K562 (cell line): ENCODE measurements at regions not wholly inside any gene's neighbourhood (a gene's known extent, or its start where the extent isn't known, plus 50 kb on each side); places are given as distances from the start of the nearest gene placed in this dataset.

Source experiments
- ATAC-seq: fragments of 200-7000 bp; cut with Tn5 transposase; 3 replicates; pipeline ENCODE4 v1.9.1; 2020; ENCODE audit warnings: moderate library complexity
- BruUV-seq: library from RNA; stranded (reverse); fragments of 400-500 nt; replicated peaks from 2 replicates; lab custom pipeline; 2021; lab: Mats Ljungman, UMichigan
- CTCF ChIA-PET: fragments of 300-600 bp; formaldehyde crosslinking; extraction: SDS; loops from one replicate; lab custom pipeline; 2021; ENCODE audit warnings: low intra/inter-chr PET ratio; lab: Yijun Ruan, JAX
- POLR2A ChIA-PET: fragments of 300-600, 350-650 bp; sonication (Branson Sonifier 250); formaldehyde crosslinking; extraction: SDS; loops from one replicate; lab custom pipeline; 2021; ENCODE audit warnings: antibody characterized with exemption, inconsistent platforms; lab: Yijun Ruan, JAX
- DNase-seq, 4 experiments: peaks; one replicate each; pipeline versions ENCODE4 v3.0.0 to v3.0.0-alpha.2; 2011 to 2018; ENCODE audit warnings: low spot score in 3 of 4, mixed read lengths in 3 of 4; ENCODE audit errors: extremely low read depth in 1 of 4
- FAIRE-seq: peaks from 2 replicates; lab custom pipeline; 2011; peaks lifted over from hg19 to GRCh38; lab: Jason Lieb, UNC
- H2AFZ ChIP-seq: 2 replicates; pipeline ENCODE4 v1.6.0; 2011; ENCODE audit warnings: low read depth, low read length, control low read depth, inconsistent platforms
- H3K27ac ChIP-seq: fragments of 200-600 bp; 3 replicates; pipeline ENCODE4 v1.8.0; 2011; ENCODE audit warnings: low read depth, mild to moderate bottlenecking, control low read depth, inconsistent platforms, low read length, moderate library complexity, mixed read lengths; ENCODE audit errors: extremely low read depth
- H3K27me3 ChIP-seq, 2 experiments: fragments of 300-600 bp in 1 of 2; 2 replicates in 1 of 2; 3 replicates in 1 of 2; pipeline versions ENCODE4 v1.6.0 to v1.8.0; 2011; ENCODE audit warnings: inconsistent platforms in 2 of 2, low read length in 2 of 2, mild to moderate bottlenecking in 1 of 2, mixed read lengths in 1 of 2, moderate library complexity in 1 of 2; ENCODE audit not compliant: control insufficient read depth in 2 of 2, insufficient read depth in 2 of 2
- H3K36me3 ChIP-seq: fragments of 300-600 bp; 3 replicates; pipeline ENCODE4 v1.8.0; 2011; ENCODE audit warnings: mild to moderate bottlenecking, low read length, inconsistent platforms; ENCODE audit not compliant: control insufficient read depth, insufficient read depth
- H3K4me1 ChIP-seq, 2 experiments: fragments of 200-600 bp in 1 of 2; replicated peaks in 1 of 2; 2 replicates in 1 of 2; 3 replicates in 1 of 2; pipeline versions ENCODE4 v1.5.1 to v1.8.0; 2011; ENCODE audit warnings: inconsistent platforms in 2 of 2, low read length in 2 of 2, mild to moderate bottlenecking in 1 of 2, mixed read lengths in 1 of 2, moderate library complexity in 1 of 2; ENCODE audit not compliant: control insufficient read depth in 2 of 2, insufficient read depth in 2 of 2
- H3K4me2 ChIP-seq: 2 replicates; pipeline ENCODE4 v1.6.1; 2011; ENCODE audit warnings: low read length, control low read depth, inconsistent platforms, mixed read lengths; ENCODE audit not compliant: insufficient read depth
- H3K4me3 ChIP-seq: fragments of 200-600 bp; sonication (generic), shearing (Covaris generic); 2 replicates; pipeline ENCODE4 v1.5.1; 2016; ENCODE audit warnings: control low read depth, inconsistent platforms
- H3K79me2 ChIP-seq: fragments of 200-600 bp; 3 replicates; pipeline ENCODE4 v1.8.0; 2011; ENCODE audit warnings: low read length, inconsistent platforms; ENCODE audit not compliant: control insufficient read depth, insufficient read depth
- H3K9ac ChIP-seq, 2 experiments: 2 replicates each; pipeline versions ENCODE4 v1.6.0 to v1.6.1; 2011; ENCODE audit warnings: low read depth in 2 of 2, low read length in 2 of 2, control low read depth in 1 of 2, inconsistent platforms in 1 of 2, mild to moderate bottlenecking in 1 of 2, mixed read lengths in 1 of 2; ENCODE audit not compliant: insufficient read depth in 1 of 2
- H3K9me1 ChIP-seq: one replicate; pipeline ENCODE4 v1.6.0; 2011; ENCODE audit warnings: inconsistent platforms, mild to moderate bottlenecking, low read length, moderate library complexity; ENCODE audit not compliant: control insufficient read depth, insufficient read depth
- H3K9me3 ChIP-seq: replicated peaks from 2 replicates; pipeline ENCODE4 v1.5.1; 2011; ENCODE audit warnings: low read depth, low read length, inconsistent platforms; ENCODE audit not compliant: control insufficient read depth, insufficient read depth
- H4K20me1 ChIP-seq: replicated peaks from 2 replicates; pipeline ENCODE4 v1.6.1; 2011; ENCODE audit warnings: low read length, inconsistent platforms, mixed read lengths; ENCODE audit not compliant: control insufficient read depth, insufficient read depth
- BCOR ChIP-seq: fragments of 450-650 bp; IDR thresholded peaks from 2 replicates; pipeline ENCODE4 v1.6.1; 2016
- BRCA1 ChIP-seq, 2 experiments: fragments of 450-650 bp in 1 of 2; sonication (generic) in 1 of 2; formaldehyde crosslinking in 1 of 2; IDR thresholded peaks; 2 replicates each; pipeline versions ENCODE4 v1.5.0 to v1.6.1; 2017 to 2020; ENCODE audit warnings: mild to moderate bottlenecking in 1 of 2, missing genetic modification reagents in 1 of 2
- CTCF ChIP-seq, 3 experiments: IDR thresholded peaks in 2 of 3; conservative IDR thresholded peaks in 1 of 3; 2 replicates each; pipeline ENCODE4 v1.5.1; 2011 to 2012; ENCODE audit warnings: low read length in 3 of 3, mild to moderate bottlenecking in 3 of 3, control low read depth in 2 of 3, improper control_type of control experiment in 1 of 3, inconsistent platforms in 1 of 3, low read depth in 1 of 3, mixed read lengths in 1 of 3, moderate library complexity in 1 of 3; ENCODE audit not compliant: insufficient read depth in 2 of 3
- DACH1 ChIP-seq: fragments of 450-650 bp; IDR thresholded peaks from 2 replicates; pipeline ENCODE4 v1.6.1; 2018; ENCODE audit not compliant: partially characterized antibody
- DIDO1 ChIP-seq: fragments of 450-650 bp; IDR thresholded peaks from 2 replicates; pipeline ENCODE4 v1.6.1; 2016; ENCODE audit warnings: low read depth, missing biosample characterization, missing genetic modification characterization
- DMBX1 ChIP-seq: fragments of 250-450 bp; sonication (Bioruptor Pico); IDR thresholded peaks from 2 replicates; pipeline ENCODE4 v1.8.0; 2022; ENCODE audit warnings: inconsistent platforms, mild to moderate bottlenecking, moderate library complexity, borderline replicate concordance
- HDAC8 ChIP-seq: fragments of 450-650 bp; IDR thresholded peaks from 2 replicates; pipeline ENCODE4 v1.6.1; 2016; ENCODE audit warnings: mild to moderate bottlenecking, missing genetic modification characterization, moderate library complexity, missing compliant biosample characterization
- MAFK ChIP-seq: IDR thresholded peaks from 2 replicates; pipeline ENCODE4 v1.6.1; 2011; ENCODE audit warnings: low read length, improper control_type of control experiment
- MCM2 ChIP-seq: fragments of 450-650 bp; IDR thresholded peaks from 2 replicates; pipeline ENCODE4 v1.6.1; 2017; ENCODE audit warnings: low read depth, mild to moderate bottlenecking
- PCBP1 ChIP-seq: fragments of 200-400 bp; formaldehyde crosslinking; IDR thresholded peaks from 2 replicates; pipeline ENCODE4 v1.6.1; 2018; ENCODE audit warnings: mild to moderate bottlenecking, low read depth, low read length; ENCODE audit not compliant: poor library complexity, severe bottlenecking
- POU5F1 ChIP-seq: fragments of 150-350 bp; IDR thresholded peaks from 2 replicates; pipeline ENCODE4 v1.6.1; 2014; ENCODE audit warnings: borderline replicate concordance, low read length, low read depth, mild to moderate bottlenecking; ENCODE audit not compliant: partially characterized antibody
- STAT5A ChIP-seq: IDR thresholded peaks from 2 replicates; pipeline ENCODE4 v1.6.1; 2012; ENCODE audit warnings: low read length, inconsistent platforms, borderline replicate concordance
- YBX1 ChIP-seq: fragments of 450-650 bp; IDR thresholded peaks from 2 replicates; pipeline ENCODE4 v1.7.1; 2016; ENCODE audit warnings: mild to moderate bottlenecking
- ZKSCAN3 ChIP-seq: fragments of 250-450 bp; sonication (Bioruptor Pico); IDR thresholded peaks from 2 replicates; pipeline ENCODE4 v1.4.0; 2020
- ZNF224 ChIP-seq: sonication (generic); formaldehyde crosslinking; IDR thresholded peaks from 2 replicates; pipeline ENCODE4 v1.8.0; 2022; ENCODE audit warnings: mild to moderate bottlenecking, missing genetic modification reagents
- ZNF785 ChIP-seq: fragments of 250-450 bp; sonication (Bioruptor Pico); IDR thresholded peaks from 2 replicates; pipeline ENCODE4 v1.4.0; 2020; ENCODE audit warnings: mild to moderate bottlenecking
- ZNF79 ChIP-seq: fragments of 250-450 bp; sonication (Bioruptor Pico); IDR thresholded peaks from 2 replicates; pipeline ENCODE4 v1.4.0; 2020; ENCODE audit warnings: low read depth, mild to moderate bottlenecking, moderate library complexity
- WGBS: fragments of 100-300 bp; shearing (Covaris generic); methylation state at CpG from one replicate; pipeline ENCODE4 v1.1.6; 2016; ENCODE audit warnings: low coverage, mixed read lengths; ENCODE audit not compliant: insufficient coverage; ENCODE audit errors: missing lambda C conversion rate; 5-methylcytosine and 5-hydroxymethylcytosine counted together
- in situ Hi-C: fragments of 300-500 bp; cut with MboI; formaldehyde crosslinking; loops from 4 replicates; pipeline ENCODE4 v1.15.0; 2018; ENCODE audit warnings: inconsistent platforms, mixed read lengths
- intact Hi-C: fragments of 100-400 bp; cut with micrococcal nuclease; formaldehyde crosslinking; loops from 2 replicates; pipeline ENCODE4 v1.14.2; 2022
- TF ChIP-seq, protein P1 (sequence below), 2 experiments: fragments of 450-650 bp; IDR thresholded peaks; 2 replicates each; pipeline ENCODE4 v1.6.1; 2018; ENCODE audit warnings: mild to moderate bottlenecking in 2 of 2, low read depth in 1 of 2; ENCODE audit not compliant: partially characterized antibody in 2 of 2

DNA sequence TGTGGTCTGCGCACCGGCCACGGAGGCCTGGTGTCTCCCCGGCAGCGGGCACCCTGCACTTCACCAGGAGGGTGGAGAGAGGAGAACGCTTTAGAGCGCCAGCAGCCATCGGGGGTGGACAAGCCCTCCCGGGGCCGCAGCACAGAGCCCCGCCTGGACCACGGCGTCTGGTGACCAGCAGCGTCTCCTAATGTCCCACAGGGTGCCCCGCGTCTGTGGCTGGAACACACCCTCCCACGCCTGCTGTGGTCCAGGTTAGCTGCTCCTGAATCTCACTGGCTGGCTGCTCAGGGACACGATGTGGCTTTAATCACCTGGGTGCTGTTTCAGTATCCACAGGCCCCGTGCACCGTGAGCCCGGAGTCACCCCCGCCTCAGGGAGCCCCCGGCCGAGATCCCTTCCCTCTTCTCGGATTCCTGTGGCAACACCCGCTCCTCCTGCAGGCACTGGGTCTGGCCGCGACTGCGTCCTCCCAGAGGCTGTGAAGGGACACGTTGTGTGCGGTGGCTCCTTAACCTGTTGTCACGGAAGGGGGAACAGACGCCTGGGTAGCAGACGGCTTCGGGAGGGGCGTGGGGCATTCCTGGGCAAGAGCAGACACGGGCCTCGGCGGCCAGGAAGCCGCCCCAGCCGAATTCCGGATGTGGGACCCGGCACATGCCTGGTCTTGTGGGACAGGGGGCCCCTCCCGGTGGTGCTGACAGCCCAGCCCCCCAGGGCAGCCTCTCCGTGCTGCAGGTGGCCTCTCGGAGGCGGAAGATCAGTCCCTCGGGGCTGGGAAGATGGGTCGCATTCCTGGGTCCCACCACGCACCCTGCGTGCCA lies 78.9 kb downstream of the FOXL3 start:
- H3K36me3 ChIP-seq = no peaks in the 10 kb centered on the region
- H3K4me1 ChIP-seq = peaks cover 3 to 34% of the 10 kb centered on the region in 2 experiments; a peak in 2 of 5 replicates
- ATAC-seq (no peak), DNase-seq (no peak), FAIRE-seq (no peak)
- POLR2A ChIA-PET = no interaction called here
- in situ Hi-C loops (no loop called here), intact Hi-C loops (no loop called here)
- no peaks in the 10 kb centered on the region; the same call in none of the 2 replicates for H4K20me1 ChIP-seq
- no peaks in the 10 kb centered on the region for H3K79me2 ChIP-seq
- no peaks in the 10 kb centered on the region for H3K9me3 ChIP-seq
- no peak overlapping the region for H2AFZ ChIP-seq
- 2% methylated on average over 30 of the region's 51 CpGs for WGBS
- H3K9me1 ChIP-seq = peaks cover 2% of the 10 kb centered on the region
- BruUV-seq = no TSS peak
- H3K4me2 ChIP-seq = no peak overlapping the region
- no peak overlapping the region for H3K4me3 ChIP-seq
- H3K27ac ChIP-seq = no peak overlapping the region
- CTCF ChIA-PET = no interaction called here
- H3K27me3 ChIP-seq = peaks cover 38 to 85% of the 10 kb centered on the region in 2 experiments
- H3K9ac ChIP-seq = no peak overlapping the region
- TF ChIP-seq MCM2 (no peak), POU5F1 (no peak), YBX1 (no peak), BRCA1 (IDR thresholded peaks at IDR 0.05) (no peak), BRCA1 (CRISPR knock-in tag; IDR thresholded peaks at IDR 0.05) (no peak), ZNF79 (no peak), DIDO1 (tag) (no peak), ZNF785 (no peak), ZNF224 (CRISPR knock-in tag) (no peak), STAT5A (no peak), HDAC8 (tag) (no peak), ZKSCAN3 (no peak), PCBP1 (no peak), DMBX1 (CRISPR knock-in tag) (no peak), MAFK (no peak), BCOR (no peak), DACH1 (no peak), CTCF (IDR thresholded peaks at IDR 0.05 in 2 of 3, conservative IDR thresholded peaks at IDR 0.05 in 1 of 3; ENCODE audit: insufficient read depth in 2 of 3, low read depth in 1 of 3, low read length in 3 of 3) (no peak)
- TF ChIP-seq, protein P1, sequence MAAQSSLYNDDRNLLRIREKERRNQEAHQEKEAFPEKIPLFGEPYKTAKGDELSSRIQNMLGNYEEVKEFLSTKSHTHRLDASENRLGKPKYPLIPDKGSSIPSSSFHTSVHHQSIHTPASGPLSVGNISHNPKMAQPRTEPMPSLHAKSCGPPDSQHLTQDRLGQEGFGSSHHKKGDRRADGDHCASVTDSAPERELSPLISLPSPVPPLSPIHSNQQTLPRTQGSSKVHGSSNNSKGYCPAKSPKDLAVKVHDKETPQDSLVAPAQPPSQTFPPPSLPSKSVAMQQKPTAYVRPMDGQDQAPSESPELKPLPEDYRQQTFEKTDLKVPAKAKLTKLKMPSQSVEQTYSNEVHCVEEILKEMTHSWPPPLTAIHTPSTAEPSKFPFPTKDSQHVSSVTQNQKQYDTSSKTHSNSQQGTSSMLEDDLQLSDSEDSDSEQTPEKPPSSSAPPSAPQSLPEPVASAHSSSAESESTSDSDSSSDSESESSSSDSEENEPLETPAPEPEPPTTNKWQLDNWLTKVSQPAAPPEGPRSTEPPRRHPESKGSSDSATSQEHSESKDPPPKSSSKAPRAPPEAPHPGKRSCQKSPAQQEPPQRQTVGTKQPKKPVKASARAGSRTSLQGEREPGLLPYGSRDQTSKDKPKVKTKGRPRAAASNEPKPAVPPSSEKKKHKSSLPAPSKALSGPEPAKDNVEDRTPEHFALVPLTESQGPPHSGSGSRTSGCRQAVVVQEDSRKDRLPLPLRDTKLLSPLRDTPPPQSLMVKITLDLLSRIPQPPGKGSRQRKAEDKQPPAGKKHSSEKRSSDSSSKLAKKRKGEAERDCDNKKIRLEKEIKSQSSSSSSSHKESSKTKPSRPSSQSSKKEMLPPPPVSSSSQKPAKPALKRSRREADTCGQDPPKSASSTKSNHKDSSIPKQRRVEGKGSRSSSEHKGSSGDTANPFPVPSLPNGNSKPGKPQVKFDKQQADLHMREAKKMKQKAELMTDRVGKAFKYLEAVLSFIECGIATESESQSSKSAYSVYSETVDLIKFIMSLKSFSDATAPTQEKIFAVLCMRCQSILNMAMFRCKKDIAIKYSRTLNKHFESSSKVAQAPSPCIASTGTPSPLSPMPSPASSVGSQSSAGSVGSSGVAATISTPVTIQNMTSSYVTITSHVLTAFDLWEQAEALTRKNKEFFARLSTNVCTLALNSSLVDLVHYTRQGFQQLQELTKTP (IDR thresholded peaks at IDR 0.05; ENCODE audit: low read depth in 1 of 2, partially characterized antibody in 2 of 2) = no peak
